NCI-H446 treated with DMSO at 0.1 percent for 48 hours (cell line): ENCODE measurements at regions not wholly inside any gene's neighbourhood (a gene's known extent, or its start where the extent isn't known, plus 50 kb on each side); places are given as distances from the start of the nearest gene placed in this dataset.

Experiments
- DNase-seq: peaks from one replicate; lab custom pipeline; 2025; lab: John Stamatoyannopoulos, UW

GRCh38 chr4:44801384-44801783 lies 75.0 kb upstream of the GNPDA2 start:
- no peak for DNase-seq

GRCh38 chr4:44791831-44792230 lies 65.5 kb upstream of the GNPDA2 start:
- DNase-seq: no peak

- DNase-seq: no peak
Observed at GRCh38 chr4:44777115-44777514, 50.8 kb upstream of the GNPDA2 start.
